AG09309 (cell line): ENCODE measurements at regions not wholly inside any gene's neighbourhood (a gene's known extent, or its start where the extent isn't known, plus 50 kb on each side); places are given as distances from the start of the nearest gene placed in this dataset.

Experiments
- DNase-seq: peaks from one replicate; pipeline ENCODE4 v3.0.0-alpha.2; 2010; ENCODE audit warnings: low read depth
- H3K4me3 ChIP-seq: 2 replicates; pipeline ENCODE4 v1.5.1; 2011; ENCODE audit warnings: mild to moderate bottlenecking, low read depth, low read length, moderate library complexity; ENCODE audit not compliant: control insufficient read depth
- TF ChIP-seq, protein P1 (sequence below): IDR thresholded peaks from 2 replicates; pipeline ENCODE4 v1.5.1; 2011; ENCODE audit warnings: mild to moderate bottlenecking, low read depth, low read length, inconsistent platforms; ENCODE audit not compliant: insufficient read depth, control insufficient read depth; ENCODE audit errors: missing control alignments

DNA sequence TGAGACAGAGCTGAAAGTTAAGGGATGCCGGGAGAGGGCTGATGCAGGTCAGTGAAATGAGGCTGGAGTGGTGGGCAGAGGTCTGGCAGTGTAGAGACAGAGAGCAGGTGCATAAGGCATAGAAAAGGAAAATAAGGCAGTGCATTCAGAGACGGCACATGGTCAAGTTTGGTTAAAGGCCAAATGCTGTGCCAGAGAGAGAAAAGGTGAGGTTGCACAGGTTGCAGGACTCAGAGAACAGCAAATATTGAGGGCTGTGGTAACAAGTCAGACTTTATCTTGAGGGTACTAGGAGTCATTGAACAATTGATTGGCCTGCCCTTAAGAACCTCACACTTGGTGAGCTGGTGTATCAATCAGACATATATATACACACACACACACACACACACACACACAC lies 102.9 kb upstream of the TSHZ2 start:
- H3K4me3 ChIP-seq: no peak overlapping the region
- TF ChIP-seq, protein P1, sequence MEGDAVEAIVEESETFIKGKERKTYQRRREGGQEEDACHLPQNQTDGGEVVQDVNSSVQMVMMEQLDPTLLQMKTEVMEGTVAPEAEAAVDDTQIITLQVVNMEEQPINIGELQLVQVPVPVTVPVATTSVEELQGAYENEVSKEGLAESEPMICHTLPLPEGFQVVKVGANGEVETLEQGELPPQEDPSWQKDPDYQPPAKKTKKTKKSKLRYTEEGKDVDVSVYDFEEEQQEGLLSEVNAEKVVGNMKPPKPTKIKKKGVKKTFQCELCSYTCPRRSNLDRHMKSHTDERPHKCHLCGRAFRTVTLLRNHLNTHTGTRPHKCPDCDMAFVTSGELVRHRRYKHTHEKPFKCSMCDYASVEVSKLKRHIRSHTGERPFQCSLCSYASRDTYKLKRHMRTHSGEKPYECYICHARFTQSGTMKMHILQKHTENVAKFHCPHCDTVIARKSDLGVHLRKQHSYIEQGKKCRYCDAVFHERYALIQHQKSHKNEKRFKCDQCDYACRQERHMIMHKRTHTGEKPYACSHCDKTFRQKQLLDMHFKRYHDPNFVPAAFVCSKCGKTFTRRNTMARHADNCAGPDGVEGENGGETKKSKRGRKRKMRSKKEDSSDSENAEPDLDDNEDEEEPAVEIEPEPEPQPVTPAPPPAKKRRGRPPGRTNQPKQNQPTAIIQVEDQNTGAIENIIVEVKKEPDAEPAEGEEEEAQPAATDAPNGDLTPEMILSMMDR: no peak
- DNase-seq: no peak

DNA sequence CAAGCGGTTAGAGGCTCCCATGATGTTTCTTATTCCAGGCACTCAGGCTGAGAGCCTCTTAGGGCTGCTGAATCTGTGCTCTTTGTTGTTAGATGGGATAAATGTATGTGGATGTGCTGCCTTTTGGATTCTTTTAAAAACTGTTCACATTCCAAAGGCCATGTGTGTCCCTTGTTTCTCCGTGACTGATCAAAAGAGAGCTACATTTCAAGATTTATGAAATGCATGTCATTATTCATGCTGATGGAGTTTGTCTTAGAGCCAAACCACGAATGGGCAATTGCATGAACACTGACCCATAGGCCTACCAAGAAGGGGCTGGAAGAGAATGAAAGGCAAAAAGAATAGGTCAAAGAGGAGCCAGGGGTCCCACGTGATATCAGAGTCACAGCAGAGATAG lies 104.9 kb upstream of the TSHZ2 start:
- no peak for DNase-seq

DNA sequence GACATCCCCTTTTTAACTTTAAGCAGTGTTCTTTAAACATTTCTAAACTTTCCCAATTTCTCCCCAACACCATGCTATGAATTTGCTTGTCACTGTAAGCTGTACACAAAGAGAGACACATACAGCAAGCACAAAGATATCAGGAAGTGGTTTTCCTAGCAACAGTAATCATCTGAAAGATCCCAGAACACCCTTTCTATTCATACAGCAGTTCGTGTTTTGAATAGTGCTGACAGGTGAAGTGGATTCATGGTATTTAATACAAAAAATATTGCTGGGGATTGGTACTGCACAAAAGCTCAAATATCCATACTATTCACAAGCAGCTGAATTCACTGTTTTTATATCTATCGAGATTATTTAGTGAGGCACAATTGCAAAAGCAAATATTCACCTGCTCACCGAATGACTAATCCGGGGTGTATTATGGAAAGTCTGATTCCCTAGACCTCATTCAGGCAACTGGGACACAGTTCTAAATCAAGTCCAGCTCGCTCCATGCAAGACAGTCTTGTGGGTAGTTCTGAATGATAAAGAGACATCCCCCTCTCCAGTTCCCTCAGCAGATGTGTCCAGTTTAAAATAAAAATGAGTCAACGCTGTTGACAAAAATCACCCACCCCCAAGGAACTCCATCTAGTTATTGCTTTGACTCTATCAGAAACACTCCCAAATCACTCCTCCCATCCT lies 107.1 kb upstream of the TSHZ2 start:
- H3K4me3 ChIP-seq: no peak overlapping the region
- TF ChIP-seq, protein P1: no peak
- no peak for DNase-seq

More for the DNA sequence above, 104.9 kb upstream of the TSHZ2 start:
- no peak overlapping the region for H3K4me3 ChIP-seq
- TF ChIP-seq, protein P1: no peak

DNA sequence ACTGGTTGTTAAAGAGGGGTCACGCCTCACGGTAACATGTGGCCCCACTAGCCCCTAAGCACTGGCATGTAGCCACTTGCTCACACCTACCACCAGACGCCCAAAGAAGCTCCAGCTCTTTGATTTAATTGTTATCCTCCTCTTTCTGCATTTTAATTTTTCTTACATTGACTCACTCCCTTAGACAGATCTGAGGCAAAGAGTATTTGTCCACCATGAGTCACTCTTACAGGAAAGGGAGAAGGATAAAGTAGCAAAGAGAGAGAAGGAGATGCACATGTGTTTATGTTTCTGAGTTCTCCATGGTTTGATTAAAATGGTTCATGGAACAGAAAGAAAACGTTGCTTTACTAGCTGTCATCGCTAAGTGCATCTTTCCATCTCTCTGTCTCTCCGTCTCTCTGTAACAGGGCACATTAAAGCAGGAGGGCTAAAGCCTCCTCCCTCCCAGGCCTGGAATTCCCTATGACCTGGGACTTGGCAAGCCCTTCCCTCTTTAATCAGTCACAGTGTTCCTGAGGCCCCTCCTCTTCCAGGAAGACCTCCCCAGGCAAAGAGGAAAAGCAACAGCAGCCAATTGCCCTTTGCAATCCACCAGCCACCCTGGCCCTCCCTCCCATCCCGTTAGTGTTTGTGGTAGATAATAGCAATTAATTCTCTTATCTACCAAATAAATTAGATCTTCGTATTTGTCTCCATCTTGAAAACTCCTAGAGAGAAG lies 112.8 kb upstream of the TSHZ2 start:
- TF ChIP-seq, protein P1: no peak
- no peak overlapping the region for H3K4me3 ChIP-seq
- DNase-seq: no peak

DNA sequence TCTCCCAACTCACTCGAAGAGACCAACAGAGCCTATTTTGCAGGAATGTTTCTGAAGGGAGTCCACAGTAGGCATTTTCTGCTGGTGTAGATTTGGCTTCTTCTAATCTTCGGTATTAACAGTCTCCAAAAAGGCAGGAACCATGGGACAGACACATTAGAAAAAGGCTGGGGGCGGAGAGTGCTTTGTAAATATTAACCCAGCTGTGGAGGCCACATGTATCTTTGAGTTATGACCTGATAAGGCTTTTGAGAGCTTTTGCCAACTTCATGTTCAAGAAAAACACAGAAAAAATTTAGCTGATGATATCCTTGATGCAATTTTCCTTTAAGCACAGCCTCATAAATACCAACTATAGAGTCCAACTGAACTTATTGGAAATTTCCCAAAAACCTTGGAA lies 119.4 kb upstream of the TSHZ2 start:
- DNase-seq: no peak
- TF ChIP-seq, protein P1: no peak
- H3K4me3 ChIP-seq: no peak overlapping the region

DNA sequence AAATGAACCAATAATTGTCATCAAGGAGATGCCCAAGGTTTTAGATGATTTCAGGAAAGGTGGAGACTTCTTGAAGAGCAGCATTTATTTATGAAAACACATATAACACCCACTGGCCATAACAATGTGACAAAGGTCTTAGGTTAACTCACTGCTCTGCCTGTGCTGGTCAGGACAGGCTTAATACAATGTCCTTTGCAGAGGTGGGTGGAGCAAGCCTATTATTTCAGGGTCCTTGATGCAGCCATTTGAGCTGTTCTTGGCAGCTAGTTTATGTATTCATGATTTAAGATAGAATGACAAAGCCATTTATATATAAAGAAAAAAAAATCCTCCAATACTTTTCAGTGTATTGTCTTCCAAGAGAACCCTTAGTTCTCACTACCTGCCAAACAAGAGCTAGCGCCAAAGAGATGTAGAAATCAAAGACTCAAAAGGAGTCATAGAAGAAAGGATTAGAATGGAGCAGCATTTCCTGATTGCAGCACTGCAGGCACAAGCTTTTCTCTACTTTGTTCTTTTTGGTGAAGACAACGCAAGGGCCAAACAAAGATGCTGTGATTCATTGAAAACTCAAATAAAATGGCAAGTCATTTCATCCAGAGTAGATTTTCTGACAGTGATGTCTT lies 124.3 kb upstream of the TSHZ2 start:
- no peak overlapping the region for H3K4me3 ChIP-seq
- TF ChIP-seq, protein P1: no peak

More for the DNA sequence above, 124.3 kb upstream of the TSHZ2 start:
- no peak for DNase-seq
